GM19395 (cell line): ENCODE measurements at regions not wholly inside any gene's neighbourhood (a gene's known extent, or its start where the extent isn't known, plus 50 kb on each side); places are given as distances from the start of the nearest gene placed in this dataset.

Experiments used
- ATAC-seq: cut with Tn5 transposase; IDR thresholded peaks from one replicate; pipeline ENCODE4 v1.9.1; 2021; ENCODE audit warnings: mild to moderate bottlenecking, moderate library complexity; ENCODE audit not compliant: unreplicated experiment

GRCh38 chr2:220916931-220917330 is 655.2 kb downstream of the EPHA4 start:
- ATAC-seq: no peak

GRCh38 chr2:220930271-220931076 is 641.6 kb downstream of the EPHA4 start:
- no peak for ATAC-seq

GRCh38 chr2:220931491-220931890 is 640.6 kb downstream of the EPHA4 start:
- ATAC-seq: no peak

- ATAC-seq: no peak
Observed at GRCh38 chr2:220932041-220932440, 640.1 kb downstream of the EPHA4 start.

- ATAC-seq: peak; percentile 82
Observed at GRCh38 chr2:220935789-220936321, 636.2 kb downstream of the EPHA4 start.

- no peak for ATAC-seq
Observed at GRCh38 chr2:220936641-220937197, 635.4 kb downstream of the EPHA4 start.

- ATAC-seq: no peak
Observed at GRCh38 chr2:220937245-220937644, 634.9 kb downstream of the EPHA4 start.

- ATAC-seq: no peak
Observed at GRCh38 chr2:220940646-220941045, 631.5 kb downstream of the EPHA4 start.

GRCh38 chr2:220941683-220942082 is 630.4 kb downstream of the EPHA4 start:
- no peak for ATAC-seq

- no peak for ATAC-seq
Observed at GRCh38 chr2:220946552-220946951, 625.6 kb downstream of the EPHA4 start.

GRCh38 chr2:220948579-220948978 is 623.5 kb downstream of the EPHA4 start:
- no peak for ATAC-seq

- no peak for ATAC-seq
Observed at GRCh38 chr2:220949466-220949865, 622.6 kb downstream of the EPHA4 start.

- ATAC-seq: no peak
Observed at GRCh38 chr2:220955776-220956175, 616.3 kb downstream of the EPHA4 start.

GRCh38 chr2:220956429-220956828 is 615.7 kb downstream of the EPHA4 start:
- ATAC-seq: no peak

GRCh38 chr2:220959391-220959802 is 612.7 kb downstream of the EPHA4 start:
- no peak for ATAC-seq

- no peak for ATAC-seq
Observed at GRCh38 chr2:220961143-220961860, 610.8 kb downstream of the EPHA4 start.

- no peak for ATAC-seq
Observed at GRCh38 chr2:220962556-220962955, 609.5 kb downstream of the EPHA4 start.

- no peak for ATAC-seq
Observed at GRCh38 chr2:220963076-220963475, 609.0 kb downstream of the EPHA4 start.

- no peak for ATAC-seq
Observed at GRCh38 chr2:220963930-220964329, 608.2 kb downstream of the EPHA4 start.

GRCh38 chr2:220966636-220967035 is 605.5 kb downstream of the EPHA4 start:
- ATAC-seq: no peak

- no peak for ATAC-seq
Observed at GRCh38 chr2:220969348-220969747, 602.8 kb downstream of the EPHA4 start.
